HG03457 (cell line): ENCODE measurements at regions not wholly inside any gene's neighbourhood (a gene's known extent, or its start where the extent isn't known, plus 50 kb on each side); places are given as distances from the start of the nearest gene placed in this dataset.
"Not testable (repeated sequence)": the region's sequence is repeated elsewhere in the genome, so short reads cannot be mapped to it uniquely, and the experiment has no call there.

ENCODE experiments used
- ATAC-seq: cut with Tn5 transposase; IDR thresholded peaks from one replicate; pipeline ENCODE4 v1.9.1; 2021; ENCODE audit warnings: moderate number of reproducible peaks; ENCODE audit not compliant: unreplicated experiment

- no peak for ATAC-seq
These were observed 75.7 kb upstream of the IRX4 start for GRCh38 chr5:1958211-1959010.

DNA sequence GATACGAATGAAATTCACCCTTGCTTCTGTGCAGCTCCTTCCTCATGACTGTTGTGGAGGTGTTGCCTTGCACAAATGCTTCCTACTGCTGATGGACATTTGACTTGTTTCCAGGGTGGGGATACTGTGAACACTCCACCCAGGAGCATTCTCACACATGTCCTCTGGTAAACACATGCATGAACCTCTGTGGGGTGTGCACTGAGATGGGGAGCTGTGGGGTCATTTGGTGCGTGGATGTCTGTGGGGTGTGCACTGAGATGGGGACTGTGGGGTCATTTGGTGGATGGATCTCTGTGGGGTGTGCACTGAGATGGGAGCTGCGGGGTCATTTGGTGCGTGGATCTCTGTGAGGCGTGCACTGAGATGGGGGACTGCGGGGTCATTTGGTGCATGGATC is 72.9 kb upstream of the IRX4 start:
- no peak for ATAC-seq

- ATAC-seq: not testable (repeated sequence)
These were observed 71.0 kb upstream of the IRX4 start for GRCh38 chr5:1953710-1954109.

DNA sequence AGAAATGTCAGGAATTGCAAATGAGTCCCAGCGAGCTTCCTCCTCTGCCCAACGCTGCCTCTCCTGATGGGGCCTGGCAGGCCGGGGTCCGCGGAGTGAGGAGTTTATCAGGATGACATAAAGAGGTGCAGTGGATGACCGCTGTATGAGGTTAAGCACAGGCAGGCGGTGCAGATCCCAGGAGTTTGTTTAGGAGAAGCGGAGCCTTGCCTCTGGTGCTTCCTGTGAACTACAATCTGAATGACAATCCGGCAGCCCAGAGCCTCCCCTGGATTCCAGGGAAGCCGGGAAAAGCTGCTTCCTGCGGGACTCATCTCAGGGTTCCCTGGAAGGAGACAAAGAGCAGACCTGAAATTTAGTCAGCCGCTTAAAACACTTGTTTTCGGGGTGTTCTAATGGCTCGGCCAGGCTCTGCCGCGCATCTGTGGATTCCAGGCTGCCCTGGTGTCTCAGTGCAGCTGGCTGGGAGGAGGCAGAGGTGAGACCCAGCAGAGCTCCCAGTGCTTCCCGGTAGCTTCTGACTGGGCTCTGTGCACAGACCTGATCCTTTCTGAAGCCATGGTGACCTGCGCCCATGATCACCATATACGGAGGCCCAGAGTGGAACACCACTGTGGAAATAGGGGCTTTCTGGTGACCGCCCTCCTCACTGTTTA is 69.8 kb upstream of the IRX4 start:
- no peak for ATAC-seq

GRCh38 chr5:1952021-1952420 is 69.3 kb upstream of the IRX4 start:
- ATAC-seq: no peak

DNA sequence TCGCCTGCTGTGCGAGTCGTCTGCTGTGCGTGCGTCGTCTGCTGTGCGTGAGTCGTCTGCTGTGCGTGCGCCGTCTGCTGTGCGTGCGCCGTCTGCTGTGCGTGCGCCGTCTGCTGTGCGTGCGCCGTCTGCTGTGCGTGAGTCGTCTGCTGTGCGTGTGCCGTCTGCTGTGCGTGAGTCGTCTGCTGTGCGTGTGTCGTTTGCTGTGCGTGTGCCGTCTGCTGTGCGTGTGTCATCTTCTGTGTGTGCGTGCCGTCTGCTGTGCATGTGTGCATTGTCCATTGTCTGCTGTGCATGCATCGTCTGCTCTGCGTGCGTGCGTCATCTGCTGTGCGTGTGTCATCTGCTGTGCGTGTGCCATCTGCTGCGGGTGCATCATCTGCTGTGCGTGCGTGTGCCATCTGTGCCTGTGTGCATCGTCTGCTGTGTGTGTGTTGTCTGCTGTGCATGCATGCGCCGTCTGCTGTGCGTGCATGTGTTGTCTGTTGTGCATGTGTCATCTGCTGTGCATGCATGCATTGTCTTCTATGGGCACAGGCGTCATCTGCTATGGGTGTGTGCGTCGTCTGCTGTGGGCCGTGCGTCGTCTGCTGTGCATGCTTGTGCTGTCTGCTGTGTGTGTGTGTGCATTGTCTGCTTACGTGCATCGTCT is 68.6 kb upstream of the IRX4 start:
- no peak for ATAC-seq

DNA sequence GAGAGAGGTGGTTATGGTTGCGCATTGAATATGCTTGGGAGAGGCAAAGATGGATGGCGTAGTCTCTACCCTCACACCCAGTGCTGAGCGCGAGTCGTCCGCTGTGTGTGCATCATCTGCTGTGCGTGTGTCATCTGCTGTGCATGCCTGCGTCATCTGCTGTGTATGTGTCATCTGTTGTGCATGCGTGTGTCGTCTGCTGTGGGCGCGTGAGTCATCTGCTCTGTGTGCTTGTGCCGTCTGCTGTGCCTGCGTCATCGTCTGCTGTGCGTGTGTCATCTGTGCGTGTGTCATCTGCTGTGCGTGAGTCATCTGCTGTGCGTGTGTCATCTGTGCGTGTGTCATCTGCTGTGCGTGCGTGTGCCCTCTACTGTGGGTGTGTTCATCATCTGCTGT is 68.0 kb upstream of the IRX4 start:
- no peak for ATAC-seq

DNA sequence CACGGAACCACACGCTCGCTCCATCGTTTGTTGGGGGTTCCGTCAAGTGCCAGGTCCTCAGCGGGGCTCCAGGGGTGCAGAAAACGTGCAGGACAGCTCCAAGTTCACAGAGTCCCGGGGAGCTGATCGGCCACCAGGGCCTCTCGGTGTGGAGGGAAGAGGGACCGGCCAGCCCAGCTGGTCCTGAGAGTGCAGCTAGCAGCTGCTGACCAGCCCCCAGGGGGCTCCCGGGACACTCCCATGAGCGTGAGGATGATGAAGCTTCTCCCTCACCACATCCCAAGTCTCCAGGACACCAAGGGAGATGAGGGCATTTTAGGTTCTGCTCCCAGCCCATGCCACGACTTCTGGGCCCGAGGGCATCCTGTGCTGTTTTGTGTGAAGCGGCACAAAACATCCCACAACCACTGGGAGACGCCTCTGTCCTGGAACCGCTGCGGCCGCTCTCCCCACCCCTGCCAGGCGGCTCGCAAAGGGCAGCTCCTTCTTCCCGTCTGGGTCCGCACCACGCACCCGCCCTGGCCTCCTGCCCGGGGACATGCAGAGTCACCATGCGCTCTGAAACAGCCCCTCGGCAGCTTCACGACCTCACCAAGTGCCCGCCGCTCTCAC is 67.5 kb upstream of the IRX4 start:
- ATAC-seq: no peak

GRCh38 chr5:1949253-1949652 is 66.5 kb upstream of the IRX4 start:
- no peak for ATAC-seq

DNA sequence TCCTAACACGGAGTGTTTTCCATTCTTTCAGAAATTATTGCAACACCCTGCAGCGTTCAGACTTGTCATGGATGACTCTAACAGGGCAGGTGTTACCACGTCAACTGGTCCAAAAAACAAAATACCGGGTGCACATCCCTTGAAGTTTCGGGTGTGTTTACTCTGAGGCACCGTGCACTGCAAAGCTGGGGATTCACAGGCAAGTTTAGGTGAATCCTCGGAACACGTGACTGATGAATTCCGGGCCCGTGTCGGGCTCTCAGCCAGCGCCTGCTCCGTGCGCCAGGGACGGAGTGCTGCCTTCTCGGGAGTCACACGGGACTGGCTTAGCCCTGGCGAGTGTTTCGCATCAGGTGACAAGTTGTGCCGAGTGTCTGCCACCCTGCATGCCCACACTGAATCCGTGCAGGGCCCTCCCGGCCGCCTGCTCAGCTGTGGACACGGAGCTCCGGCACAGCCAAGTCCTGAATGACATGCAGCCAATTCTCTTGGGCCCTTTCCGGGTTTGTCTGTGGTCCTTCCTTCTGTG is 66.0 kb upstream of the IRX4 start:
- no peak for ATAC-seq

DNA sequence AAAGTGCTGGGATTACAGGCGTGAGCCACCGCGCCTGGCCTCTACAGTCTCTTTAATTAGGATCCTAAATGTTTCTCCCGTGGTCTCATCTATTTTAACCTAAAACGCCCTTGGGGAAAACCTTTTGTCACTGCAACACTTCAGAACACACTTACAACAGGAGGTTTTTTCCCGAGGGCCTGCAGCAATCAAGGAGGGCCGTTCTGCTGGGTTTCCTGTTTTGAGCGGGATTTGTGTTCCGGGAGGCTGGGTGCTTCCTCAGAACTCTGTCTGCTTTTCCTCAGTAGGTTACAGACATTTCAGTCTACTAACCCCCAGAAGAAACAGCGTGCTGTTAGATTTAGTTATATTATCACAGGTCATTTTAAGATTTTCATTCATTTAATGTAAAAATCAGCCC is 65.4 kb upstream of the IRX4 start:
- no peak for ATAC-seq

DNA sequence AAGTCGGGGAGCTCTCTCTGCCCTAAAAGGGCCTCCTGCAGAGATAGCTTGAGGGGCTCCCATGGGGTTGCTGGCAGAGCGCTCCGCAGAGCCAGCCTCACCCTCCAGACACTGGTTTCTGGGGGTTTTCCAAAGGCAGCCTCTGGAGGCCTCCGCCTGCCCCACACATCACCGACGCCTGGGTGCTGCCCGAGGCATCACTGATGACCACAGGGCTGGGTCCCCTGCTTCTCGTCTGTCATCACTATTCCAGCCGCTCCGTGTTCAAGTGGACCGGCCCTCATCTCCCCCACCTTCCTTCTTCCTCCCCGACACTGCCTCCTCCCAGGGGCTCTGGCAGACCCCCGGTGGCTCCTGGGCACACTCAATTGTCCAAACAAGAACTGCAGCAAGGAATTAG is 64.1 kb upstream of the IRX4 start:
- no peak for ATAC-seq

DNA sequence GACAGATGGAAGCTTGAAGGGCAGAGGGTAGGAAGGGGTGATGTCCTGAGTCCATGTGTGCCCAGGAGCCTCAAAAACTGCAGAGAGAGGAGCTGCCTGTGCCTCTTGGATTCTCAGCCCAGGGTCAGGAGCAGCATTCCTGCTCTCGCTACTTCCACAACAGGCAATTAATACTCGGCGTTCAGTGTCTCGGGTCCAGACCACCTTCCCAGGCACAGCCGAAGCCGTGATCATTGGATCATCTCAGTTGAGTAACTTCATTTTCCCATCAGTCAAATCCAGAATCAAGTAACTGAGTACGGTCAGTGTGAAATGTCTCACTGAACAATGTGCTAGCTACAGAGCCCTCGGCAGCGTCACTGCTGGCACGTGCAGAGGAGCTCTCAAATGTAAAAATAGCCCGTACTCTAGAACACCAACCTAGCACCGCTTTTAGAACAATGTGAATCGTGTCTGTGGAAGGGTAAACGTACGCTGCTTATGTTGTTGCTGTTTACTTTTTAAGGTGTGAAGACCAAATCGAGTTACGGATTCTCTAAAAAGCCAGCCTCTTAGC is 63.5 kb upstream of the IRX4 start:
- no peak for ATAC-seq

DNA sequence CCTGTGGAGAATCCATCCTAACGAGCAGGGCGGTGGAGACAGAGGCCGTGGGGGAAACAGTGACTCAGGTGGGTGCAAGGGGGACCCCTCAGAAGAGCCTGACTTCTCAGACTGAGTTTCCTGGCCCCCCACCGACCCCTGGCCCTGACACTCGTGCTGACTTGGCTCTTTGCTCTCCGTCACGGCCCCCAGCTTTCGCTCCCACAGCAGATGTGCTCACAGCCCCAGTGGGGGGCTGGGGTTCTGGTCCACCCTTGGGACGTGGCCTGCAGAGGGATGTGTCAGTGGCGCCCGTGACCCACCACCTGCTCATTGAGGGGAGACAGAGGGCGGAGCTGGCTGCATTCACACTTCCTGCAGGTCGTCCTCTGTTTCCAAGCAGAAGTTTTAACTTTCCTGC is 62.9 kb upstream of the IRX4 start:
- ATAC-seq: no peak

- ATAC-seq: no peak
These were observed 61.7 kb upstream of the IRX4 start for GRCh38 chr5:1944408-1944807.

- no peak for ATAC-seq
These were observed 60.8 kb upstream of the IRX4 start for GRCh38 chr5:1943481-1943880.

DNA sequence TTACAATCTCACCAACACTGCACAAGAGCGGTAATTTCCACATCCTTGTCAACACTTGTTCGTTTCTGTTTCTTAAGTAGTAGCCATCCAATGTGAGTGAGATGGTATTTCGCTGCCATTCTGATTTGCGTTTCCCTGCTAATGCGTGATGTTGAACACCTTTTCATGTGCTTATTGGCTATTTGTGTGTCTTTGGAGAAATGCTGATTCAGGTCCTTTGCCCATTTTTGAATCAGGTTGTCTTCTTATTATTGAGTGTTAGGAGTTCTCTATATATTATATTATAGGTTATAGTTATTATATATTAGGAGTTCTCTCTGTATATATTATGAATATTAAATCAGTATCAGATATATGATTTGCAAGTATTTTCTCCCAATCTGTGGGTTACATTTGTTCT is 59.9 kb upstream of the IRX4 start:
- no peak for ATAC-seq

DNA sequence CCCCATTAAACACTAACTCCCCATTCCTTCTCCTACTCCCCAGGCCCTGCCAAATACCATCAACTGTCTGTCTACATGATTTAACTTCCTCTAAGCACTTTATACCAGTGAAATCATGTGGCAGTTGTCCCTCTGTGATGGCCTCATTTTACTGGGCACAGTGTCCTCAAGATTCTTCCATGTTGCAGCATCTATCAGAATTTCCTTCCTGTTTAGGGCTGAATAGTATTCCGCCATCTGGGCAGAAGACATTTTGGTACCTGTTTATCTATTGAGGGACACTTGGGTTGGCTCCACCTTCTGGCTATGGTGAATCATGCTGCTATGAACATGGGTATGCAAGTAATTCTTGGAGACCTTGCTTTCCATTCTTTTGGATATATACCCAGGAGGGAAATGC is 59.4 kb upstream of the IRX4 start:
- ATAC-seq: no peak

- no peak for ATAC-seq
These were observed 56.5 kb upstream of the IRX4 start for GRCh38 chr5:1939256-1939655.

GRCh38 chr5:1938310-1939000 is 55.7 kb upstream of the IRX4 start:
- no peak for ATAC-seq

- ATAC-seq: no peak
These were observed 54.9 kb upstream of the IRX4 start for GRCh38 chr5:1937590-1937989.
